SJCRH30 (cell line): ENCODE measurements at regions not wholly inside any gene's neighbourhood (a gene's known extent, or its start where the extent isn't known, plus 50 kb on each side); places are given as distances from the start of the nearest gene placed in this dataset.

ENCODE experiments used
- DNase-seq, 2 experiments: peaks; one replicate each; pipeline ENCODE4 v3.0.0-alpha.2; 2015 to 2020
- H3K27ac ChIP-seq: fragments of 250-450 bp; sonication (Bioruptor Pico); 2 replicates; pipeline ENCODE4 v1.5.1; 2020; ENCODE audit warnings: mild to moderate bottlenecking, moderate library complexity
- H3K27me3 ChIP-seq: fragments of 250-450 bp; sonication (Bioruptor Pico); 2 replicates; pipeline ENCODE4 v1.5.1; 2020; ENCODE audit warnings: mild to moderate bottlenecking, moderate library complexity
- H3K36me3 ChIP-seq: fragments of 250-450 bp; sonication (Bioruptor Pico); 2 replicates; pipeline ENCODE4 v1.5.1; 2020; ENCODE audit warnings: mild to moderate bottlenecking, moderate library complexity
- H3K4me1 ChIP-seq: fragments of 250-450 bp; sonication (Bioruptor Pico); 2 replicates; pipeline ENCODE4 v1.5.1; 2020; ENCODE audit warnings: mild to moderate bottlenecking, moderate library complexity
- H3K4me3 ChIP-seq: fragments of 250-450 bp; sonication (Bioruptor Pico); 2 replicates; pipeline ENCODE4 v1.5.1; 2020; ENCODE audit warnings: mild to moderate bottlenecking, moderate library complexity
- H3K9me3 ChIP-seq: fragments of 250-450 bp; sonication (Bioruptor Pico); replicated peaks from 2 replicates; pipeline ENCODE4 v1.5.1; 2020; ENCODE audit warnings: mild to moderate bottlenecking, moderate library complexity

- Histone ChIP-seq H3K4me3 (no peak overlapping the region), H3K27me3 (peaks cover 3% of the 10 kb centered on the region; the same call in 1 of the 2 replicates), H3K36me3 (no peaks in the 10 kb centered on the region), H3K27ac (no peak overlapping the region), H3K9me3 (no peaks in the 10 kb centered on the region), H3K4me1 (no peaks in the 10 kb centered on the region)
- DNase-seq: no peak
Observed at GRCh38 chr7:124577256-124577655, 188.3 kb downstream of the GPR37 start.

- Histone ChIP-seq H3K27me3 (peaks cover 3% of the 10 kb centered on the region; the same call in 1 of the 2 replicates), H3K36me3 (no peaks in the 10 kb centered on the region), H3K27ac (no peak overlapping the region), H3K9me3 (no peaks in the 10 kb centered on the region), H3K4me3 (no peak overlapping the region), H3K4me1 (no peaks in the 10 kb centered on the region)
- no peak for DNase-seq
Observed at GRCh38 chr7:124575176-124575575, 190.4 kb downstream of the GPR37 start.

GRCh38 chr7:124570558-124570957, 195.0 kb downstream of the GPR37 start:
- no peak for DNase-seq
- Histone ChIP-seq H3K4me1 (no peaks in the 10 kb centered on the region), H3K4me3 (no peak overlapping the region), H3K9me3 (no peaks in the 10 kb centered on the region), H3K27ac (no peak overlapping the region), H3K27me3 (peaks cover 3% of the 10 kb centered on the region; the same call in 1 of the 2 replicates), H3K36me3 (no peaks in the 10 kb centered on the region)

GRCh38 chr7:124566583-124566982, 199.0 kb downstream of the GPR37 start:
- H3K9me3 ChIP-seq: no peaks in the 10 kb centered on the region
- DNase-seq: peak; percentile 44 to 57
- no peaks in the 10 kb centered on the region for H3K27me3 ChIP-seq
- H3K4me1 ChIP-seq: no peaks in the 10 kb centered on the region
- no peaks in the 10 kb centered on the region for H3K36me3 ChIP-seq
- no peak overlapping the region for H3K4me3 ChIP-seq
- H3K27ac ChIP-seq: no peak overlapping the region

GRCh38 chr7:124557587-124557986, 208.0 kb downstream of the GPR37 start:
- no peaks in the 10 kb centered on the region for H3K9me3 ChIP-seq
- no peak overlapping the region for H3K4me3 ChIP-seq
- no peaks in the 10 kb centered on the region for H3K27me3 ChIP-seq
- no peak overlapping the region for H3K27ac ChIP-seq
- DNase-seq: no peak
- no peaks in the 10 kb centered on the region for H3K36me3 ChIP-seq
- H3K4me1 ChIP-seq: peaks cover 4% of the 10 kb centered on the region; the same call in 1 of the 2 replicates

- no peak for DNase-seq
- H3K27me3 ChIP-seq: no peaks in the 10 kb centered on the region
- H3K4me1 ChIP-seq: peaks cover 4% of the 10 kb centered on the region; the same call in 1 of the 2 replicates
- H3K4me3 ChIP-seq: no peak overlapping the region
- H3K9me3 ChIP-seq: no peaks in the 10 kb centered on the region
- no peaks in the 10 kb centered on the region for H3K36me3 ChIP-seq
- H3K27ac ChIP-seq: no peak overlapping the region
Observed at GRCh38 chr7:124557101-124557500, 208.5 kb downstream of the GPR37 start.

- Histone ChIP-seq H3K27ac (no peak overlapping the region), H3K36me3 (no peaks in the 10 kb centered on the region), H3K4me1 (no peaks in the 10 kb centered on the region), H3K9me3 (no peaks in the 10 kb centered on the region), H3K4me3 (no peak overlapping the region), H3K27me3 (no peaks in the 10 kb centered on the region)
- no peak for DNase-seq
Observed at GRCh38 chr7:124553502-124553901, 212.1 kb downstream of the GPR37 start.

- Histone ChIP-seq H3K27me3 (no peaks in the 10 kb centered on the region), H3K4me3 (no peak overlapping the region), H3K4me1 (no peaks in the 10 kb centered on the region), H3K9me3 (no peaks in the 10 kb centered on the region), H3K27ac (no peak overlapping the region), H3K36me3 (no peaks in the 10 kb centered on the region)
- no peak for DNase-seq
Observed at GRCh38 chr7:124552217-124552616, 213.4 kb downstream of the GPR37 start.

- H3K27ac ChIP-seq: no peak overlapping the region
- H3K9me3 ChIP-seq: no peaks in the 10 kb centered on the region
- no peaks in the 10 kb centered on the region for H3K27me3 ChIP-seq
- no peak overlapping the region for H3K4me3 ChIP-seq
- DNase-seq: peak in 1 of 2 experiments; percentile 10
- no peaks in the 10 kb centered on the region for H3K4me1 ChIP-seq
- no peaks in the 10 kb centered on the region for H3K36me3 ChIP-seq
Observed at GRCh38 chr7:124550036-124550435, 215.6 kb downstream of the GPR37 start.

- Histone ChIP-seq H3K4me3 (no peak overlapping the region), H3K27me3 (no peaks in the 10 kb centered on the region), H3K36me3 (no peaks in the 10 kb centered on the region), H3K9me3 (no peaks in the 10 kb centered on the region), H3K4me1 (no peaks in the 10 kb centered on the region), H3K27ac (no peak overlapping the region)
- DNase-seq: no peak
Observed at GRCh38 chr7:124542476-124542875, 223.1 kb downstream of the GPR37 start.

GRCh38 chr7:124536156-124536762, 229.3 kb downstream of the GPR37 start:
- DNase-seq: no peak
- Histone ChIP-seq H3K36me3 (no peaks in the 10 kb centered on the region), H3K27ac (no peak overlapping the region), H3K27me3 (no peaks in the 10 kb centered on the region), H3K4me1 (peaks cover 9% of the 10 kb centered on the region), H3K9me3 (0 out of 2 replicates have a peak, but pooled peaks cover 2% of the 10 kb centered on the region), H3K4me3 (peak overlapping the region; percentile 14; the same call in 1 of the 2 replicates)

- Histone ChIP-seq H3K27me3 (no peaks in the 10 kb centered on the region), H3K9me3 (0 out of 2 replicates have a peak, but pooled peaks cover 2% of the 10 kb centered on the region), H3K27ac (no peak overlapping the region), H3K36me3 (no peaks in the 10 kb centered on the region), H3K4me1 (peaks cover 9% of the 10 kb centered on the region), H3K4me3 (no peak overlapping the region)
- DNase-seq: no peak
Observed at GRCh38 chr7:124532166-124532565, 233.4 kb downstream of the GPR37 start.

- Histone ChIP-seq H3K4me3 (no peak overlapping the region), H3K4me1 (no peaks in the 10 kb centered on the region), H3K27me3 (no peaks in the 10 kb centered on the region), H3K36me3 (no peaks in the 10 kb centered on the region), H3K9me3 (no peaks in the 10 kb centered on the region), H3K27ac (no peak overlapping the region)
- no peak for DNase-seq
Observed at GRCh38 chr7:124516911-124517310, 248.7 kb downstream of the GPR37 start.

- Histone ChIP-seq H3K9me3 (no peaks in the 10 kb centered on the region), H3K4me3 (no peak overlapping the region), H3K27ac (no peak overlapping the region), H3K36me3 (no peaks in the 10 kb centered on the region), H3K4me1 (no peaks in the 10 kb centered on the region), H3K27me3 (no peaks in the 10 kb centered on the region)
- no peak for DNase-seq
Observed at GRCh38 chr7:124515106-124515830, 250.3 kb downstream of the GPR37 start.

- Histone ChIP-seq H3K27me3 (no peaks in the 10 kb centered on the region), H3K27ac (no peak overlapping the region), H3K9me3 (no peaks in the 10 kb centered on the region), H3K36me3 (no peaks in the 10 kb centered on the region), H3K4me3 (no peak overlapping the region), H3K4me1 (no peaks in the 10 kb centered on the region)
- DNase-seq: no peak
Observed at GRCh38 chr7:124514471-124514870, 251.1 kb downstream of the GPR37 start.
